GM12864 (cell line): ENCODE measurements at regions not wholly inside any gene's neighbourhood (a gene's known extent, or its start where the extent isn't known, plus 50 kb on each side); places are given as distances from the start of the nearest gene placed in this dataset.

ENCODE experiments used
- DNase-seq: peaks from one replicate; pipeline ENCODE4 v3.0.0-alpha.2; 2011; ENCODE audit warnings: low read depth
- H3K4me3 ChIP-seq: 2 replicates; pipeline ENCODE4 v1.5.1; 2011; ENCODE audit warnings: mild to moderate bottlenecking, low read depth, low read length, control low read depth
- CTCF ChIP-seq: IDR thresholded peaks from 2 replicates; pipeline ENCODE4 v1.5.1; 2011; ENCODE audit warnings: low read depth, mild to moderate bottlenecking, moderate library complexity, low read length, control low read depth, inconsistent platforms; ENCODE audit errors: missing control alignments

GRCh38 chr14:30143627-30144026 is 216.0 kb upstream of the PRKD1 start:
- H3K4me3 ChIP-seq, result no peak overlapping the region
- TF ChIP-seq CTCF, result no peak

GRCh38 chr14:30153717-30154116 is 226.1 kb upstream of the PRKD1 start:
- no peak for DNase-seq
- TF ChIP-seq CTCF, result no peak
- no peak overlapping the region for H3K4me3 ChIP-seq

More at GRCh38 chr14:30143627-30144026, 216.0 kb upstream of the PRKD1 start:
- DNase-seq, result no peak

GRCh38 chr14:30156571-30156970 is 228.9 kb upstream of the PRKD1 start:
- DNase-seq, result no peak
- no peak for TF ChIP-seq CTCF

GRCh38 chr14:30158299-30158698 is 230.7 kb upstream of the PRKD1 start:
- no peak for TF ChIP-seq CTCF
- H3K4me3 ChIP-seq, result no peak overlapping the region
- DNase-seq, result no peak

More at GRCh38 chr14:30156571-30156970, 228.9 kb upstream of the PRKD1 start:
- no peak overlapping the region for H3K4me3 ChIP-seq

- DNase-seq, result no peak
- no peak overlapping the region for H3K4me3 ChIP-seq
- TF ChIP-seq CTCF, result no peak
Observed at GRCh38 chr14:30159374-30159773, 231.7 kb upstream of the PRKD1 start.

- H3K4me3 ChIP-seq, result no peak overlapping the region
- TF ChIP-seq CTCF, result no peak
Observed at GRCh38 chr14:30160608-30161007, 233.0 kb upstream of the PRKD1 start.

GRCh38 chr14:30162066-30162465 is 234.4 kb upstream of the PRKD1 start:
- DNase-seq, result no peak
- no peak for TF ChIP-seq CTCF
- H3K4me3 ChIP-seq, result no peak overlapping the region

More at GRCh38 chr14:30160608-30161007, 233.0 kb upstream of the PRKD1 start:
- DNase-seq, result no peak
